Lower leg skin (tissue), 4 donors: ENCODE measurements at regions not wholly inside any gene's neighbourhood (a gene's known extent, or its start where the extent isn't known, plus 50 kb on each side); places are given as distances from the start of the nearest gene placed in this dataset.
A peak's percentile ranks its signal among the peaks of the same experiment; 100 is the strongest.

Experiments used
- DNase-seq, 2 donors: peaks; one replicate each; pipeline ENCODE4 v3.0.0-alpha.2; 2019; ENCODE audit warnings: low spot score in 2 of 2
- H3K4me3 ChIP-seq: fragments of 200-600 bp; sonication (generic); 2 replicates; pipeline ENCODE4 v1.5.1; 2017; ENCODE audit warnings: mild to moderate bottlenecking, low read depth; ENCODE audit not compliant: poor library complexity, severe bottlenecking
- POLR2A ChIP-seq, 2 donors: fragments of 450-650 bp; IDR thresholded peaks; one replicate each; pipeline ENCODE4 v1.6.1; 2016 to 2017; ENCODE audit warnings: antibody characterized with exemption in 2 of 2, mild to moderate bottlenecking in 1 of 2, moderate library complexity in 1 of 2
- WGBS, 2 donors: methylation state at CpG; one replicate each; pipeline ENCODE4 v1.1.5; 2018; 5-methylcytosine and 5-hydroxymethylcytosine counted together
- intact Hi-C: fragments of 100-400 bp; cut with DNase I; formaldehyde crosslinking; loops from one replicate; pipeline ENCODE4 v1.15.0; 2023; ENCODE audit warnings: low total_unique reads
- TF ChIP-seq, protein P1 (sequence below), 3 donors: fragments of 450-650 bp; IDR thresholded peaks; one replicate each; pipeline ENCODE4 v1.5.1; 2016; ENCODE audit warnings: antibody characterized with exemption in 3 of 3, mild to moderate bottlenecking in 3 of 3, moderate library complexity in 2 of 3

- no peak overlapping the region for H3K4me3 ChIP-seq
- WGBS, 2 donors: 87 to 92% methylated on average over 6 of the region's 6 CpGs
- TF ChIP-seq, protein P1, sequence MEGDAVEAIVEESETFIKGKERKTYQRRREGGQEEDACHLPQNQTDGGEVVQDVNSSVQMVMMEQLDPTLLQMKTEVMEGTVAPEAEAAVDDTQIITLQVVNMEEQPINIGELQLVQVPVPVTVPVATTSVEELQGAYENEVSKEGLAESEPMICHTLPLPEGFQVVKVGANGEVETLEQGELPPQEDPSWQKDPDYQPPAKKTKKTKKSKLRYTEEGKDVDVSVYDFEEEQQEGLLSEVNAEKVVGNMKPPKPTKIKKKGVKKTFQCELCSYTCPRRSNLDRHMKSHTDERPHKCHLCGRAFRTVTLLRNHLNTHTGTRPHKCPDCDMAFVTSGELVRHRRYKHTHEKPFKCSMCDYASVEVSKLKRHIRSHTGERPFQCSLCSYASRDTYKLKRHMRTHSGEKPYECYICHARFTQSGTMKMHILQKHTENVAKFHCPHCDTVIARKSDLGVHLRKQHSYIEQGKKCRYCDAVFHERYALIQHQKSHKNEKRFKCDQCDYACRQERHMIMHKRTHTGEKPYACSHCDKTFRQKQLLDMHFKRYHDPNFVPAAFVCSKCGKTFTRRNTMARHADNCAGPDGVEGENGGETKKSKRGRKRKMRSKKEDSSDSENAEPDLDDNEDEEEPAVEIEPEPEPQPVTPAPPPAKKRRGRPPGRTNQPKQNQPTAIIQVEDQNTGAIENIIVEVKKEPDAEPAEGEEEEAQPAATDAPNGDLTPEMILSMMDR (IDR thresholded peaks at IDR 0.05): no peak
- no peak for TF ChIP-seq POLR2A (IDR thresholded peaks at IDR 0.05)
- DNase-seq: no peak
- intact Hi-C loops: no loop called here
These were observed 93.5 kb upstream of the ANKRD10 start for GRCh38 chr13:111008351-111008750.

DNA sequence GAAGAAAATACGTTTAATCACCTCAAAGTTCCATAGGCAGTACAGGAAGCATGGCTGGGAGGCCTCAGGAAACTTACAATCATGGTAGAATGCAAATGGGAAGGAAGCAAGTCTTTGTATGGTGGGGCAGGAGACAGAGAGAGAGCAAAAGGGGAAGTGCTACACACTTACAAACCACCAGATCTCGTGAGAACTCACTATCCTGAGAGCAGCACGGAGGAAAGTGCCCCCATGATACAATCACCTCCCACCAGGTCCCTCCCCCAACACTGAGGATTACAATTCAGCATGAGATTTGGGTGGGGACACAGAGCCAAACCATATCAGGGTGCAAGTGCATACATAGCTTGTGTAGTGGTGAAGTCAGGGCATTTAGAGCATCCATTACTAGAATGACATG lies 92.3 kb upstream of the ANKRD10 start:
- no peak for DNase-seq
- no peak overlapping the region for H3K4me3 ChIP-seq
- intact Hi-C loops: no loop called here
- WGBS, 2 donors: 61 to 77% methylated on average over 3 of the region's 3 CpGs
- TF ChIP-seq, protein P1 (IDR thresholded peaks at IDR 0.05): no peak
- TF ChIP-seq POLR2A (IDR thresholded peaks at IDR 0.05): no peak

- TF ChIP-seq, protein P1 (IDR thresholded peaks at IDR 0.05): no peak
- TF ChIP-seq POLR2A (IDR thresholded peaks at IDR 0.05): no peak
- DNase-seq: peak; percentile 61 to 92
- 45 to 48% methylated on average over 13 of the region's 13 CpGs for WGBS, 2 donors
- no peak overlapping the region for H3K4me3 ChIP-seq
- intact Hi-C loops: no loop called here
These were observed 91.7 kb upstream of the ANKRD10 start for GRCh38 chr13:111006506-111007031.

GRCh38 chr13:111005808-111006505 lies 91.1 kb upstream of the ANKRD10 start:
- no peak for TF ChIP-seq POLR2A (IDR thresholded peaks at IDR 0.05)
- TF ChIP-seq, protein P1 (IDR thresholded peaks at IDR 0.05): no peak
- no peak for DNase-seq
- intact Hi-C loops: no loop called here
- H3K4me3 ChIP-seq: no peak overlapping the region
- 54 to 57% methylated on average over 16 of the region's 16 CpGs for WGBS, 2 donors

DNA sequence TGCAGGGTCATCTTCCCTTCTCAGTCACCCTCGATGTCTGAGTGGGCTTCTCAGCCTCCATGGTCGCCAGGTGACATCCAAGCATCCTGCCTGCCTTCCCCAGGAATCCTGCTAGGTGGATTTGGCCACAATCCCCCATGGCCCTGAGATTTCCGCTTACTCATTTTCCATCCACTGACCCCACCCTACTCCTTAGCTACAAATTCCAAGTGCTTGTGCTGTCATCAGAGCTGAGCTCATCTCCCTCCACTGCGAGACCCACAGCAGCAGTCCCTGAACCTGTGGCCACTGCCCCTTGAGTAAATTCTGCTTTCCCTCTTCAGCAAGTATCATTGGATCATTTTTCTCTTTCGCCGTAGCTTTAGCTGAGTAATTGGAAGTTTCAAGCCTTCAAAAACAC lies 90.5 kb upstream of the ANKRD10 start:
- no peak overlapping the region for H3K4me3 ChIP-seq
- intact Hi-C loops: no loop called here
- no peak for DNase-seq
- 81 to 89% methylated on average over 6 of the region's 6 CpGs for WGBS, 2 donors
- TF ChIP-seq, protein P1 (IDR thresholded peaks at IDR 0.05): no peak
- TF ChIP-seq POLR2A (IDR thresholded peaks at IDR 0.05): no peak

- intact Hi-C loops: no loop called here
- no peak overlapping the region for H3K4me3 ChIP-seq
- TF ChIP-seq, protein P1 (IDR thresholded peaks at IDR 0.05): no peak
- no peak for TF ChIP-seq POLR2A (IDR thresholded peaks at IDR 0.05)
- 77 to 82% methylated on average over 6 of the region's 6 CpGs for WGBS, 2 donors
- DNase-seq: no peak
These were observed 89.6 kb upstream of the ANKRD10 start for GRCh38 chr13:111004444-111004843.
